ENCODE measurements at regions not wholly inside any gene's neighbourhood (a gene's known extent, or its start where the extent isn't known, plus 50 kb on each side); places are given as distances from the start of the nearest gene placed in this dataset.

- no peak overlapping the region for H3K4me3 ChIP-seq (ENCODE audit: low read depth, low read length)
- DNase-seq (ENCODE audit: low read depth): no peak
- no peak for TF ChIP-seq CTCF (IDR thresholded peaks at IDR 0.05; ENCODE audit: control insufficient read depth, extremely low read depth, insufficient read depth)
Measured at GRCh38 chr15:87201986-87202385, 1054.6 kb downstream of the NTRK3 start.

GRCh38 chr15:87200149-87200548 is 1056.4 kb downstream of the NTRK3 start:
- DNase-seq (ENCODE audit: low read depth): no peak
- no peak overlapping the region for H3K4me3 ChIP-seq (ENCODE audit: low read depth, low read length)
- TF ChIP-seq CTCF (IDR thresholded peaks at IDR 0.05; ENCODE audit: control insufficient read depth, extremely low read depth, insufficient read depth): no peak

GRCh38 chr15:87197981-87198380 is 1058.6 kb downstream of the NTRK3 start:
- no peak for TF ChIP-seq CTCF (IDR thresholded peaks at IDR 0.05; ENCODE audit: control insufficient read depth, extremely low read depth, insufficient read depth)
- DNase-seq (ENCODE audit: low read depth): no peak
- H3K4me3 ChIP-seq (ENCODE audit: low read depth, low read length): no peak overlapping the region

GRCh38 chr15:87196498-87196897 is 1060.0 kb downstream of the NTRK3 start:
- H3K4me3 ChIP-seq (ENCODE audit: low read depth, low read length): no peak overlapping the region
- TF ChIP-seq CTCF (IDR thresholded peaks at IDR 0.05; ENCODE audit: control insufficient read depth, extremely low read depth, insufficient read depth): no peak
- DNase-seq (ENCODE audit: low read depth): no peak

- no peak overlapping the region for H3K4me3 ChIP-seq (ENCODE audit: low read depth, low read length)
- TF ChIP-seq CTCF (IDR thresholded peaks at IDR 0.05; ENCODE audit: control insufficient read depth, extremely low read depth, insufficient read depth): no peak
Measured at GRCh38 chr15:87193481-87193880, 1063.1 kb downstream of the NTRK3 start.

GRCh38 chr15:87167706-87168105 is 1088.0 kb downstream of the AGBL1 start:
- H3K4me3 ChIP-seq (ENCODE audit: low read depth, low read length): no peak overlapping the region
- DNase-seq (ENCODE audit: low read depth): no peak
- no peak for TF ChIP-seq CTCF (IDR thresholded peaks at IDR 0.05; ENCODE audit: control insufficient read depth, extremely low read depth, insufficient read depth)

More at GRCh38 chr15:87193481-87193880, 1063.1 kb downstream of the NTRK3 start:
- no peak for DNase-seq (ENCODE audit: low read depth)

- DNase-seq (ENCODE audit: low read depth): no peak
- TF ChIP-seq CTCF (IDR thresholded peaks at IDR 0.05; ENCODE audit: control insufficient read depth, extremely low read depth, insufficient read depth): no peak
- H3K4me3 ChIP-seq (ENCODE audit: low read depth, low read length): no peak overlapping the region
Measured at GRCh38 chr15:87167055-87167454, 1087.4 kb downstream of the AGBL1 start.
